ENCODE measurements at regions not wholly inside any gene's neighbourhood (a gene's known extent, or its start where the extent isn't known, plus 50 kb on each side); places are given as distances from the start of the nearest gene placed in this dataset.
"Not testable (repeated sequence)": the region's sequence is repeated elsewhere in the genome, so short reads cannot be mapped to it uniquely, and the experiment has no call there.

- ChIA-PET POLR2A (no interaction called here), CTCF (no interaction called here)
- Mint-ChIP-seq H3K27ac (no peak overlapping the region), H3K9me3 (ENCODE audit: low read depth) (peaks cover 3% of the 10 kb centered on the region), H3K4me3 (no peak overlapping the region), H3K27me3 (no peaks in the 10 kb centered on the region), H3K4me1 (no peaks in the 10 kb centered on the region), H3K36me3 (ENCODE audit: low read depth) (no peaks in the 10 kb centered on the region)
- ATAC-seq (no peak), DNase-seq (no peak)
- intact Hi-C loops (cut with DNase I, micrococcal nuclease): no loop called here
Observed at GRCh38 chr3:145013931-145014330, 1042.3 kb downstream of the DIPK2A start.

GRCh38 chr3:145015253-145015652 lies 1043.6 kb downstream of the DIPK2A start:
- no peaks in the 10 kb centered on the region for H3K36me3 Mint-ChIP-seq (ENCODE audit: low read depth)
- CTCF ChIA-PET: no interaction called here
- no peaks in the 10 kb centered on the region for H3K27me3 Mint-ChIP-seq
- ATAC-seq: no peak
- H3K4me1 Mint-ChIP-seq: no peaks in the 10 kb centered on the region
- DNase-seq: no peak
- POLR2A ChIA-PET: no interaction called here
- no peak overlapping the region for H3K27ac Mint-ChIP-seq
- H3K9me3 Mint-ChIP-seq (ENCODE audit: low read depth): peaks cover 3% of the 10 kb centered on the region
- intact Hi-C loops (cut with DNase I, micrococcal nuclease): no loop called here
- H3K4me3 Mint-ChIP-seq: no peak overlapping the region

- Mint-ChIP-seq H3K4me3 (no peak overlapping the region), H3K4me1 (no peaks in the 10 kb centered on the region), H3K27me3 (no peaks in the 10 kb centered on the region), H3K27ac (no peak overlapping the region), H3K36me3 (ENCODE audit: low read depth) (no peaks in the 10 kb centered on the region), H3K9me3 (ENCODE audit: low read depth) (peaks cover 3% of the 10 kb centered on the region)
- POLR2A ChIA-PET: no interaction called here
- CTCF ChIA-PET: no interaction called here
- DNase-seq (no peak), ATAC-seq (no peak)
- intact Hi-C loops (cut with DNase I, micrococcal nuclease): no loop called here
Observed at GRCh38 chr3:145017959-145018358, 1046.3 kb downstream of the DIPK2A start.

- no peaks in the 10 kb centered on the region for H3K36me3 Mint-ChIP-seq (ENCODE audit: low read depth)
- H3K9me3 Mint-ChIP-seq (ENCODE audit: low read depth): no peaks in the 10 kb centered on the region
- H3K27me3 Mint-ChIP-seq: no peaks in the 10 kb centered on the region
- DNase-seq (no peak), ATAC-seq (no peak)
- intact Hi-C loops (cut with DNase I, micrococcal nuclease): no loop called here
- no peak overlapping the region for H3K27ac Mint-ChIP-seq
- ChIA-PET POLR2A (no interaction called here), CTCF (no interaction called here)
- no peak overlapping the region for H3K4me3 Mint-ChIP-seq
- H3K4me1 Mint-ChIP-seq: no peaks in the 10 kb centered on the region
Observed at GRCh38 chr3:145022447-145022846, 1050.8 kb downstream of the DIPK2A start.

- H3K36me3 Mint-ChIP-seq (ENCODE audit: low read depth): no peaks in the 10 kb centered on the region
- ATAC-seq (no peak), DNase-seq (no peak)
- H3K27me3 Mint-ChIP-seq: no peaks in the 10 kb centered on the region
- no peak overlapping the region for H3K4me3 Mint-ChIP-seq
- no peaks in the 10 kb centered on the region for H3K4me1 Mint-ChIP-seq
- POLR2A ChIA-PET: no interaction called here
- H3K9me3 Mint-ChIP-seq (ENCODE audit: low read depth): peaks cover 2% of the 10 kb centered on the region
- H3K27ac Mint-ChIP-seq: no peak overlapping the region
- CTCF ChIA-PET: no interaction called here
- intact Hi-C loops (cut with DNase I, micrococcal nuclease): no loop called here
Observed at GRCh38 chr3:145024700-145025099, 1053.1 kb downstream of the DIPK2A start.

- POLR2A ChIA-PET; H3K27me3 Mint-ChIP-seq; intact Hi-C loops (cut with DNase I, micrococcal nuclease); H3K27ac Mint-ChIP-seq; DNase-seq; H3K36me3 Mint-ChIP-seq (ENCODE audit: low read depth); H3K4me3 Mint-ChIP-seq; H3K4me1 Mint-ChIP-seq; CTCF ChIA-PET; H3K9me3 Mint-ChIP-seq (ENCODE audit: low read depth); ATAC-seq: not testable (repeated sequence)
Observed at GRCh38 chr3:145027186-145027585, 1055.6 kb downstream of the DIPK2A start.

GRCh38 chr3:145032791-145033190 lies 1061.2 kb downstream of the DIPK2A start:
- Mint-ChIP-seq H3K9me3 (ENCODE audit: low read depth) (peaks cover 2% of the 10 kb centered on the region), H3K4me3 (no peak overlapping the region), H3K36me3 (ENCODE audit: low read depth) (no peaks in the 10 kb centered on the region), H3K27ac (no peak overlapping the region), H3K4me1 (no peaks in the 10 kb centered on the region), H3K27me3 (no peaks in the 10 kb centered on the region)
- ChIA-PET CTCF (no interaction called here), POLR2A (no interaction called here)
- no peak for ATAC-seq
- intact Hi-C loops (cut with DNase I, micrococcal nuclease): no loop called here
- DNase-seq: no peak

GRCh38 chr3:145035682-145036081 lies 1064.1 kb downstream of the DIPK2A start:
- ATAC-seq: no peak
- H3K36me3 Mint-ChIP-seq (ENCODE audit: low read depth): no peaks in the 10 kb centered on the region
- no peak for DNase-seq
- H3K27ac Mint-ChIP-seq: no peak overlapping the region
- no peaks in the 10 kb centered on the region for H3K27me3 Mint-ChIP-seq
- no peaks in the 10 kb centered on the region for H3K4me1 Mint-ChIP-seq
- no peak overlapping the region for H3K4me3 Mint-ChIP-seq
- H3K9me3 Mint-ChIP-seq (ENCODE audit: low read depth): no peaks in the 10 kb centered on the region
- ChIA-PET CTCF (no interaction called here), POLR2A (no interaction called here)
- intact Hi-C loops (cut with DNase I, micrococcal nuclease): no loop called here

GRCh38 chr3:145054055-145054454 lies 1082.4 kb downstream of the DIPK2A start:
- H3K27me3 Mint-ChIP-seq; H3K4me3 Mint-ChIP-seq; ATAC-seq; intact Hi-C loops (cut with DNase I, micrococcal nuclease); DNase-seq; H3K27ac Mint-ChIP-seq; H3K4me1 Mint-ChIP-seq; POLR2A ChIA-PET; H3K9me3 Mint-ChIP-seq (ENCODE audit: low read depth); H3K36me3 Mint-ChIP-seq (ENCODE audit: low read depth); CTCF ChIA-PET: not testable (repeated sequence)

- CTCF ChIA-PET: no interaction called here
- intact Hi-C loops (cut with DNase I, micrococcal nuclease): no loop called here
- Mint-ChIP-seq H3K27me3 (no peaks in the 10 kb centered on the region), H3K36me3 (ENCODE audit: low read depth) (no peaks in the 10 kb centered on the region), H3K9me3 (ENCODE audit: low read depth) (no peaks in the 10 kb centered on the region), H3K4me3 (no peak overlapping the region), H3K27ac (no peak overlapping the region), H3K4me1 (no peaks in the 10 kb centered on the region)
- POLR2A ChIA-PET: no interaction called here
- ATAC-seq: no peak
- DNase-seq: no peak
Observed at GRCh38 chr3:145055375-145056076, 1083.9 kb downstream of the DIPK2A start.

- no peak overlapping the region for H3K4me3 Mint-ChIP-seq
- DNase-seq (no peak), ATAC-seq (no peak)
- intact Hi-C loops (cut with DNase I, micrococcal nuclease): no loop called here
- no peak overlapping the region for H3K27ac Mint-ChIP-seq
- POLR2A ChIA-PET: no interaction called here
- no peaks in the 10 kb centered on the region for H3K36me3 Mint-ChIP-seq (ENCODE audit: low read depth)
- no peaks in the 10 kb centered on the region for H3K4me1 Mint-ChIP-seq
- CTCF ChIA-PET: interaction anchor here (0.6 kb wide), 1 partner anchor 87 kb away, joined by 3 read pairs; no protein-coding TSS in a partner anchor
- peaks cover 5% of the 10 kb centered on the region for H3K9me3 Mint-ChIP-seq (ENCODE audit: low read depth)
- H3K27me3 Mint-ChIP-seq: no peaks in the 10 kb centered on the region
Observed at GRCh38 chr3:145058483-145058882, 1086.9 kb downstream of the DIPK2A start.

GRCh38 chr3:145063616-145064015 lies 1092.0 kb downstream of the DIPK2A start:
- H3K4me1 Mint-ChIP-seq: no peaks in the 10 kb centered on the region
- no peak for ATAC-seq
- ChIA-PET POLR2A (no interaction called here), CTCF (no interaction called here)
- peaks cover 7% of the 10 kb centered on the region for H3K9me3 Mint-ChIP-seq (ENCODE audit: low read depth)
- no peak for DNase-seq
- intact Hi-C loops (cut with DNase I, micrococcal nuclease): no loop called here
- no peak overlapping the region for H3K27ac Mint-ChIP-seq
- H3K4me3 Mint-ChIP-seq: no peak overlapping the region
- no peaks in the 10 kb centered on the region for H3K36me3 Mint-ChIP-seq (ENCODE audit: low read depth)
- no peaks in the 10 kb centered on the region for H3K27me3 Mint-ChIP-seq

GRCh38 chr3:145070795-145071194 lies 1090.2 kb downstream of the PLOD2 start:
- Mint-ChIP-seq H3K4me1 (no peaks in the 10 kb centered on the region), H3K4me3 (no peak overlapping the region), H3K27me3 (no peaks in the 10 kb centered on the region), H3K27ac (no peak overlapping the region), H3K36me3 (ENCODE audit: low read depth) (no peaks in the 10 kb centered on the region), H3K9me3 (ENCODE audit: low read depth) (peaks cover 4% of the 10 kb centered on the region)
- intact Hi-C loops (cut with DNase I, micrococcal nuclease): no loop called here
- ChIA-PET POLR2A (no interaction called here), CTCF (no interaction called here)
- ATAC-seq (no peak), DNase-seq (no peak)

Measured in activated CD4-positive, alpha-beta T cell treated with anti-CD3 and anti-CD28 coated beads for 36 hours (primary cell).